GM12873 (cell line): ENCODE measurements at regions not wholly inside any gene's neighbourhood (a gene's known extent, or its start where the extent isn't known, plus 50 kb on each side); places are given as distances from the start of the nearest gene placed in this dataset.

Experiments
- CTCF ChIP-seq: IDR thresholded peaks from 2 replicates; pipeline ENCODE4 v1.5.1; 2012; ENCODE audit warnings: low read depth, mild to moderate bottlenecking, moderate library complexity, low read length, control low read depth; ENCODE audit not compliant: insufficient read depth; ENCODE audit errors: missing control alignments

- no peak for TF ChIP-seq CTCF
Observed at GRCh38 chr12:67826148-67826547, 163.1 kb upstream of the IFNG-AS1 start.

- no peak for TF ChIP-seq CTCF
Observed at GRCh38 chr12:67826946-67827720, 162.1 kb upstream of the IFNG-AS1 start.

- no peak for TF ChIP-seq CTCF
Observed at GRCh38 chr12:67827820-67828383, 161.3 kb upstream of the IFNG-AS1 start.

- no peak for TF ChIP-seq CTCF
Observed at GRCh38 chr12:67829896-67830295, 159.4 kb upstream of the IFNG-AS1 start.

GRCh38 chr12:67832155-67832554 lies 157.1 kb upstream of the IFNG-AS1 start:
- no peak for TF ChIP-seq CTCF

- TF ChIP-seq CTCF = no peak
Observed at GRCh38 chr12:67833602-67834001, 155.6 kb upstream of the IFNG-AS1 start.

GRCh38 chr12:67837876-67838275 lies 151.4 kb upstream of the IFNG-AS1 start:
- TF ChIP-seq CTCF = no peak
